ENCODE measurements at regions not wholly inside any gene's neighbourhood (a gene's known extent, or its start where the extent isn't known, plus 50 kb on each side); places are given as distances from the start of the nearest gene placed in this dataset.

GRCh38 chr10:21311426-21311825, 214.1 kb downstream of the SKIDA1 start:
- TF ChIP-seq YY1 (IDR thresholded peaks at IDR 0.05; ENCODE audit: insufficient read depth, insufficient read length), result no peak
- TF ChIP-seq ZNF274 (IDR thresholded peaks at IDR 0.05; ENCODE audit: low read depth, low read length), result no peak
- TF ChIP-seq SUZ12 (IDR thresholded peaks at IDR 0.05; ENCODE audit: extremely low read depth, insufficient read depth, insufficient read length), result no peak

Data from NT2/D1 (cell line).